CD14-positive monocyte (primary cell): ENCODE measurements at regions not wholly inside any gene's neighbourhood (a gene's known extent, or its start where the extent isn't known, plus 50 kb on each side); places are given as distances from the start of the nearest gene placed in this dataset.

Source experiments
- DNase-seq, 3 donors: peaks; one replicate each; pipeline ENCODE4 v3.0.0-alpha.2; 2011 to 2022
- H2AFZ ChIP-seq: 2 replicates; pipeline ENCODE4 v1.6.0; 2012; ENCODE audit warnings: mild to moderate bottlenecking, low read depth, low read length, inconsistent platforms; ENCODE audit not compliant: insufficient read depth, poor library complexity, severe bottlenecking
- H3K27ac ChIP-seq, 2 donors: 1 replicate in 1 of 2; 2 replicates in 1 of 2; pipeline ENCODE4 v1.5.1; 2012 to 2013; ENCODE audit warnings: low read length in 2 of 2, control low read depth in 1 of 2, inconsistent platforms in 1 of 2, low read depth in 1 of 2, mild to moderate bottlenecking in 1 of 2
- H3K27me3 ChIP-seq, 2 donors: one replicate each; pipeline versions ENCODE4 v1.6.0 to v1.6.1; 2011 to 2013; ENCODE audit warnings: low read length in 2 of 2; ENCODE audit not compliant: control insufficient read depth in 2 of 2, insufficient read depth in 2 of 2
- H3K36me3 ChIP-seq, 2 donors: replicated peaks in 1 of 2; 1 replicate in 1 of 2; 2 replicates in 1 of 2; pipeline versions ENCODE4 v1.5.1 to v1.6.1; 2012 to 2013; ENCODE audit warnings: low read length in 2 of 2, control low read depth in 1 of 2, inconsistent platforms in 1 of 2, mild to moderate bottlenecking in 1 of 2; ENCODE audit not compliant: insufficient read depth in 2 of 2, control insufficient read depth in 1 of 2
- H3K4me1 ChIP-seq, 2 donors: 1 replicate in 1 of 2; 2 replicates in 1 of 2; pipeline versions ENCODE4 v1.5.1 to v1.6.1; 2012 to 2013; ENCODE audit warnings: low read length in 2 of 2, control low read depth in 1 of 2, inconsistent platforms in 1 of 2, mild to moderate bottlenecking in 1 of 2, moderate library complexity in 1 of 2; ENCODE audit not compliant: insufficient read depth in 2 of 2, control insufficient read depth in 1 of 2
- H3K4me2 ChIP-seq: replicated peaks from 2 replicates; pipeline ENCODE3; 2012; ENCODE audit warnings: low read length, moderate library complexity, mild to moderate bottlenecking; ENCODE audit not compliant: poor library complexity, severe bottlenecking; ENCODE audit errors: extremely low read depth
- H3K4me3 ChIP-seq, 3 experiments: fragments of 200-600 bp in 1 of 3; sonication (generic) in 1 of 3; replicated peaks in 1 of 3; 1 replicate in 2 of 3; 2 replicates in 1 of 3; pipeline ENCODE4 v1.5.1; 2011 to 2013; ENCODE audit warnings: low read length in 3 of 3, mild to moderate bottlenecking in 3 of 3, control low read depth in 2 of 3, low read depth in 2 of 3, inconsistent platforms in 1 of 3, moderate library complexity in 1 of 3
- H3K79me2 ChIP-seq: 2 replicates; pipeline ENCODE4 v1.6.0; 2012; ENCODE audit warnings: mild to moderate bottlenecking, control low read depth, inconsistent platforms, low read length, moderate library complexity; ENCODE audit not compliant: insufficient read depth
- H3K9ac ChIP-seq: 2 replicates; pipeline ENCODE4 v1.6.0; 2017; ENCODE audit warnings: low read length, mild to moderate bottlenecking; ENCODE audit not compliant: insufficient read depth, poor library complexity, severe bottlenecking
- H3K9me3 ChIP-seq, 2 donors: replicated peaks in 1 of 2; 1 replicate in 1 of 2; 2 replicates in 1 of 2; pipeline versions ENCODE4 v1.5.1 to v1.6.1; 2012 to 2013; ENCODE audit warnings: low read length in 2 of 2, control low read depth in 1 of 2; ENCODE audit not compliant: control insufficient read depth in 1 of 2, insufficient read depth in 1 of 2
- H4K20me1 ChIP-seq: 2 replicates; pipeline ENCODE4 v1.6.0; 2012; ENCODE audit warnings: mild to moderate bottlenecking, low read length, control low read depth, moderate library complexity; ENCODE audit not compliant: insufficient read depth
- H3K27ac Mint-ChIP-seq, 7 donors: one replicate each; pipeline ENCODE4 v1.8.0; 2020; ENCODE audit warnings: mild to moderate bottlenecking in 7 of 7, mixed read lengths in 7 of 7, moderate library complexity in 6 of 7, inconsistent platforms in 2 of 7
- H3K27me3 Mint-ChIP-seq, 3 donors: one replicate each; pipeline ENCODE4 v1.8.0; 2021 to 2022; ENCODE audit warnings: low read depth in 3 of 3, mild to moderate bottlenecking in 3 of 3, mixed read lengths in 3 of 3, moderate library complexity in 3 of 3, inconsistent platforms in 1 of 3
- H3K36me3 Mint-ChIP-seq, 2 donors: one replicate each; pipeline ENCODE4 v1.8.0; 2020; ENCODE audit warnings: mixed read lengths in 2 of 2, inconsistent platforms in 1 of 2, mild to moderate bottlenecking in 1 of 2
- H3K4me1 Mint-ChIP-seq: one replicate; pipeline ENCODE4 v1.8.0; 2020; ENCODE audit warnings: mild to moderate bottlenecking, mixed read lengths
- H3K4me3 Mint-ChIP-seq, 2 donors: one replicate each; pipeline ENCODE4 v1.8.0; 2020; ENCODE audit warnings: mild to moderate bottlenecking in 2 of 2, mixed read lengths in 2 of 2, moderate library complexity in 1 of 2
- H3K9me3 Mint-ChIP-seq, 7 donors: one replicate each; pipeline ENCODE4 v1.8.0; 2020 to 2022; ENCODE audit warnings: mixed read lengths in 7 of 7, mild to moderate bottlenecking in 6 of 7, moderate library complexity in 6 of 7, inconsistent platforms in 2 of 7
- WGBS: methylation state at CpG from one replicate; pipeline ENCODE4 v1.1.5; 2013; ENCODE audit warnings: missing lambda C conversion rate; ENCODE audit not compliant: insufficient coverage; 5-methylcytosine and 5-hydroxymethylcytosine counted together
- intact Hi-C, 2 donors: fragments of 100-400 bp; cut with micrococcal nuclease; formaldehyde crosslinking; loops; one replicate each; pipeline versions ENCODE4 v1.15.0 to v1.15.1; 2023
- TF ChIP-seq, protein P1 (sequence below): fragments of 200-600 bp; IDR thresholded peaks from one replicate; pipeline ENCODE4 v1.8.0; 2022; ENCODE audit warnings: antibody characterized with exemption, mild to moderate bottlenecking

DNA sequence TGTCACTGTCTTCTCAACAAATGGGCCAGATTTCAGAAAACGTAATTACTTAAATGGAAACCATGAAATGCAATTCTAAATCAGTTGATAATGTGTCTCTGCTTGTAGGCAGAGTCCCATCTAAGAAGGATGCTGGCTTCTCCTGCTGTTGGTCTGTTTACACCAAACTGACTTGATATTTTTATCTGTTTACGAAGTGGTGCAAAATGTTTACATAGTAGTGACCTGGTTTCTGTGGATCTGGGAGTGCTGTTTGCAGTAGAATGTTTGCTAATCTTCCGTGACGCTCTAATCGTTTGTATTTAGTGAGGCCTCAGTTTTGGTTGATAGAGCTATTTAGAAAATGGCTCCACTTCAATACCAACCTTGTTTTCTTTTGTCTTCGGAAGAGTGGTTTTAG lies 213.5 kb downstream of the VEGFC start:
- H2AFZ ChIP-seq, result no peak overlapping the region
- no peaks in the 10 kb centered on the region for H3K4me1 Mint-ChIP-seq

DNA sequence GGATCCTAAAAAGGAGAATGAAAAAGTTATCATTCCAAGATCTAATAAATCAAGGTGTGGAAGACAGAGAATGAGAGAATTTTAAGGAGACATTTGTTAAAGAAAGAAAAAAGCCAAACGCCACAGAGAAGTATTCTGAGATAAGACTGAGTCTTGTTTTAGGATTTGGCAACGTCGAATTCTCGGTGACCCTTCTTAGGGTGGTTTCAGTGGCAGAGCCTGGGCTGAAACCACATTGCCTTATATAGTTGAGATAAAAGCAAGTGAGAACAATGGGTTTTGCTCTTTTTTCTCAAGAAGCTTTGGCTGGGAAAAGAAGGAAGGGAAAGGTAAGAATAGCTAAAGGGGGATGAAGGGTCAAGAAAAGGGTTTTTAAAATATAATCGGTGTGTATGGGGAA lies 209.4 kb downstream of the VEGFC start:
- Histone ChIP-seq H3K9ac (no peak overlapping the region), H3K4me1 (no peaks in the 10 kb centered on the region), H3K9me3 (no peaks in the 10 kb centered on the region), H3K79me2 (no peaks in the 10 kb centered on the region), H2AFZ (no peak overlapping the region), H3K4me2 (no peak overlapping the region), H4K20me1 (no peaks in the 10 kb centered on the region), H3K36me3 (no peaks in the 10 kb centered on the region), H3K4me3 (no peak overlapping the region), H3K27me3 (no peaks in the 10 kb centered on the region), H3K27ac (no peak overlapping the region)
- Mint-ChIP-seq H3K9me3 (peaks cover 0 to 6% (median 0%) of the 10 kb centered on the region in 7 donors), H3K36me3 (no peaks in the 10 kb centered on the region), H3K4me1 (no peaks in the 10 kb centered on the region), H3K4me3 (no peak overlapping the region), H3K27me3 (no peaks in the 10 kb centered on the region), H3K27ac (no peak overlapping the region)
- intact Hi-C loops, result no loop called here
- TF ChIP-seq, protein P1, sequence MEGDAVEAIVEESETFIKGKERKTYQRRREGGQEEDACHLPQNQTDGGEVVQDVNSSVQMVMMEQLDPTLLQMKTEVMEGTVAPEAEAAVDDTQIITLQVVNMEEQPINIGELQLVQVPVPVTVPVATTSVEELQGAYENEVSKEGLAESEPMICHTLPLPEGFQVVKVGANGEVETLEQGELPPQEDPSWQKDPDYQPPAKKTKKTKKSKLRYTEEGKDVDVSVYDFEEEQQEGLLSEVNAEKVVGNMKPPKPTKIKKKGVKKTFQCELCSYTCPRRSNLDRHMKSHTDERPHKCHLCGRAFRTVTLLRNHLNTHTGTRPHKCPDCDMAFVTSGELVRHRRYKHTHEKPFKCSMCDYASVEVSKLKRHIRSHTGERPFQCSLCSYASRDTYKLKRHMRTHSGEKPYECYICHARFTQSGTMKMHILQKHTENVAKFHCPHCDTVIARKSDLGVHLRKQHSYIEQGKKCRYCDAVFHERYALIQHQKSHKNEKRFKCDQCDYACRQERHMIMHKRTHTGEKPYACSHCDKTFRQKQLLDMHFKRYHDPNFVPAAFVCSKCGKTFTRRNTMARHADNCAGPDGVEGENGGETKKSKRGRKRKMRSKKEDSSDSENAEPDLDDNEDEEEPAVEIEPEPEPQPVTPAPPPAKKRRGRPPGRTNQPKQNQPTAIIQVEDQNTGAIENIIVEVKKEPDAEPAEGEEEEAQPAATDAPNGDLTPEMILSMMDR, result no peak
- WGBS, result 94% methylated on average over 5 of the region's 5 CpGs
- DNase-seq, result no peak

More for the DNA sequence above, 213.5 kb downstream of the VEGFC start:
- 69% methylated on average over 5 of the region's 6 CpGs for WGBS
- Mint-ChIP-seq H3K9me3 (peaks cover 0 to 6% (median 2%) of the 10 kb centered on the region in 7 donors), H3K27me3 (peaks cover 0 to 1% (median 0%) of the 10 kb centered on the region in 3 donors), H3K4me3 (no peak overlapping the region), H3K36me3 (no peaks in the 10 kb centered on the region), H3K27ac (no peak overlapping the region)
- no peak for DNase-seq
- Histone ChIP-seq H3K27ac (no peak overlapping the region), H3K27me3 (no peaks in the 10 kb centered on the region), H3K4me2 (no peak overlapping the region), H3K79me2 (no peaks in the 10 kb centered on the region), H3K4me3 (no peak overlapping the region), H3K9me3 (no peaks in the 10 kb centered on the region), H3K4me1 (no peaks in the 10 kb centered on the region), H3K9ac (no peak overlapping the region), H4K20me1 (no peaks in the 10 kb centered on the region), H3K36me3 (no peaks in the 10 kb centered on the region)
- TF ChIP-seq, protein P1, result no peak
- intact Hi-C loops, result no loop called here
